ENCODE measurements at regions not wholly inside any gene's neighbourhood (a gene's known extent, or its start where the extent isn't known, plus 50 kb on each side); places are given as distances from the start of the nearest gene placed in this dataset.

DNA sequence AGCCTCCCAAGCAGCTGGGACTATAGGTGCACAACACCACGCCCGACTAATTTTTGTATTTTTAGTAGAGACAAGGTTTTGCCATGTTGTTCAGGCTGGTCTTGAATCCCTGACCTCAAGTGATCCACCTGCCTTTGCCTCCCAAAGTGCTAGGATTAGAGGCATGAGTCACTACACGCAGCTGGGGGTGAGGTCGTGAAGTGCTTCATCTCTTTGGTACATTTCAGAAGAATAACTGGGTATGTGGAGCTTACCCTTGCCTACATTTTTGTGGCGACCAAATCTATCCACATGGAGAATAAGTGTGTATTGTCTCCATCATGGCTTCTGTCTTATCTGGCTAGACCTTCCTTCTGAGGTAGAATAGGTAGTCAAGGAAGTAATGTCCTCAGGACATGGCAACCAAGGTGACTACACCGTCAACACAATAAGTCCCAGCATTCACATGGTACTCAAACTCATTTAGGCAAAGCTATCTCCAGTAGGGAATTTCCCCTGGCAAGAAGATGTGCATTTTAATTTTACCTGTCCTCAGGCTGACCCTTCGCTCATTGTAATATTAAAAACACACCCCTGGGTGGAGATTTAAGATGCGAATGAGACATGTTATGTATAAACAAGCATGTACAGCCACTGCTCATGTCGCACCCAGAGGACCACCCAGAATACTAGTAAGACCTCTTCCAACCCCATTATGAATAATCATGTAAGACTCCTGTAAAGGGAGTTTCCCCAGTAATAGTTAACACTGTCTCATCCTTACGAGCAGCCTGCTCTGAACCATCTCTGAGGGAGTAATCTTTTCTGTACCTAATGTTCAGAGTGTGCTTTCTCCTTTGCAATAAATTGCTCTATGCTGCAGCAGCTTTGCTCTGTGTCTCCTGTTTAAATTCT, 1173.2 kb downstream of the TAF11L14 start:
- Histone ChIP-seq H3K4me3 (no peak overlapping the region), H3K79me2 (replicated peaks; ENCODE audit: insufficient read depth) (no peaks in the 10 kb centered on the region), H3K4me2 (no peak overlapping the region), H2AFZ (no peak overlapping the region), H3K9me2 (ENCODE audit: insufficient read depth) (no peaks in the 10 kb centered on the region), H3K27me3 (ENCODE audit: insufficient read depth) (no peaks in the 10 kb centered on the region), H3F3A (replicated peaks; ENCODE audit: low read depth) (no peaks in the 10 kb centered on the region), H3K4me1 (ENCODE audit: insufficient read depth) (peaks cover 3% of the 10 kb centered on the region; the same call in 1 of the 2 replicates), H3K36me3 (ENCODE audit: insufficient read depth) (no peaks in the 10 kb centered on the region), H3K27ac (ENCODE audit: low read depth) (no peak overlapping the region), H4K20me1 (replicated peaks; ENCODE audit: insufficient read depth) (no peaks in the 10 kb centered on the region)
- Mint-ChIP-seq H3K27ac (no peak overlapping the region), H3K4me3 (no peak overlapping the region), H3K4me1 (peaks cover 7% of the 10 kb centered on the region; the same call in 2 of the 3 replicates), H3K27me3 (ENCODE audit: insufficient read depth, low read depth, poor library complexity) (no peaks in the 10 kb centered on the region), H3K9me3 (no peaks in the 10 kb centered on the region), H3K36me3 (ENCODE audit: low read depth) (no peaks in the 10 kb centered on the region)
- DNase-seq (ENCODE audit: low spot score) (no peak), ATAC-seq (no peak)
- TF ChIP-seq NANOG (IDR thresholded peaks at IDR 0.05; ENCODE audit: borderline replicate concordance) (no peak), ZNF114 (CRISPR knock-in tag; IDR thresholded peaks at IDR 0.05) (no peak), EZH2phosphoT487 (IDR thresholded peaks at IDR 0.05; ENCODE audit: unreplicated experiment) (no peak), ZNF331 (CRISPR knock-in tag; IDR thresholded peaks at IDR 0.05; ENCODE audit: low read depth) (no peak), EZH2 (IDR thresholded peaks at IDR 0.05; ENCODE audit: low read depth, unreplicated experiment) (no peak), JUNB (IDR thresholded peaks at IDR 0.05; ENCODE audit: unreplicated experiment) (no peak), CREB1 (CRISPR knock-in tag; IDR thresholded peaks at IDR 0.05; ENCODE audit: low read depth) (no peak), STAT1 (IDR thresholded peaks at IDR 0.05; ENCODE audit: unreplicated experiment) (no peak), POLR2AphosphoS5 (IDR thresholded peaks at IDR 0.05; ENCODE audit: low read depth) (no peak)
- TF ChIP-seq, protein P1, sequence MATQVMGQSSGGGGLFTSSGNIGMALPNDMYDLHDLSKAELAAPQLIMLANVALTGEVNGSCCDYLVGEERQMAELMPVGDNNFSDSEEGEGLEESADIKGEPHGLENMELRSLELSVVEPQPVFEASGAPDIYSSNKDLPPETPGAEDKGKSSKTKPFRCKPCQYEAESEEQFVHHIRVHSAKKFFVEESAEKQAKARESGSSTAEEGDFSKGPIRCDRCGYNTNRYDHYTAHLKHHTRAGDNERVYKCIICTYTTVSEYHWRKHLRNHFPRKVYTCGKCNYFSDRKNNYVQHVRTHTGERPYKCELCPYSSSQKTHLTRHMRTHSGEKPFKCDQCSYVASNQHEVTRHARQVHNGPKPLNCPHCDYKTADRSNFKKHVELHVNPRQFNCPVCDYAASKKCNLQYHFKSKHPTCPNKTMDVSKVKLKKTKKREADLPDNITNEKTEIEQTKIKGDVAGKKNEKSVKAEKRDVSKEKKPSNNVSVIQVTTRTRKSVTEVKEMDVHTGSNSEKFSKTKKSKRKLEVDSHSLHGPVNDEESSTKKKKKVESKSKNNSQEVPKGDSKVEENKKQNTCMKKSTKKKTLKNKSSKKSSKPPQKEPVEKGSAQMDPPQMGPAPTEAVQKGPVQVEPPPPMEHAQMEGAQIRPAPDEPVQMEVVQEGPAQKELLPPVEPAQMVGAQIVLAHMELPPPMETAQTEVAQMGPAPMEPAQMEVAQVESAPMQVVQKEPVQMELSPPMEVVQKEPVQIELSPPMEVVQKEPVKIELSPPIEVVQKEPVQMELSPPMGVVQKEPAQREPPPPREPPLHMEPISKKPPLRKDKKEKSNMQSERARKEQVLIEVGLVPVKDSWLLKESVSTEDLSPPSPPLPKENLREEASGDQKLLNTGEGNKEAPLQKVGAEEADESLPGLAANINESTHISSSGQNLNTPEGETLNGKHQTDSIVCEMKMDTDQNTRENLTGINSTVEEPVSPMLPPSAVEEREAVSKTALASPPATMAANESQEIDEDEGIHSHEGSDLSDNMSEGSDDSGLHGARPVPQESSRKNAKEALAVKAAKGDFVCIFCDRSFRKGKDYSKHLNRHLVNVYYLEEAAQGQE (IDR thresholded peaks at IDR 0.05; ENCODE audit: unreplicated experiment), result no peak
- TF ChIP-seq, protein P2, sequence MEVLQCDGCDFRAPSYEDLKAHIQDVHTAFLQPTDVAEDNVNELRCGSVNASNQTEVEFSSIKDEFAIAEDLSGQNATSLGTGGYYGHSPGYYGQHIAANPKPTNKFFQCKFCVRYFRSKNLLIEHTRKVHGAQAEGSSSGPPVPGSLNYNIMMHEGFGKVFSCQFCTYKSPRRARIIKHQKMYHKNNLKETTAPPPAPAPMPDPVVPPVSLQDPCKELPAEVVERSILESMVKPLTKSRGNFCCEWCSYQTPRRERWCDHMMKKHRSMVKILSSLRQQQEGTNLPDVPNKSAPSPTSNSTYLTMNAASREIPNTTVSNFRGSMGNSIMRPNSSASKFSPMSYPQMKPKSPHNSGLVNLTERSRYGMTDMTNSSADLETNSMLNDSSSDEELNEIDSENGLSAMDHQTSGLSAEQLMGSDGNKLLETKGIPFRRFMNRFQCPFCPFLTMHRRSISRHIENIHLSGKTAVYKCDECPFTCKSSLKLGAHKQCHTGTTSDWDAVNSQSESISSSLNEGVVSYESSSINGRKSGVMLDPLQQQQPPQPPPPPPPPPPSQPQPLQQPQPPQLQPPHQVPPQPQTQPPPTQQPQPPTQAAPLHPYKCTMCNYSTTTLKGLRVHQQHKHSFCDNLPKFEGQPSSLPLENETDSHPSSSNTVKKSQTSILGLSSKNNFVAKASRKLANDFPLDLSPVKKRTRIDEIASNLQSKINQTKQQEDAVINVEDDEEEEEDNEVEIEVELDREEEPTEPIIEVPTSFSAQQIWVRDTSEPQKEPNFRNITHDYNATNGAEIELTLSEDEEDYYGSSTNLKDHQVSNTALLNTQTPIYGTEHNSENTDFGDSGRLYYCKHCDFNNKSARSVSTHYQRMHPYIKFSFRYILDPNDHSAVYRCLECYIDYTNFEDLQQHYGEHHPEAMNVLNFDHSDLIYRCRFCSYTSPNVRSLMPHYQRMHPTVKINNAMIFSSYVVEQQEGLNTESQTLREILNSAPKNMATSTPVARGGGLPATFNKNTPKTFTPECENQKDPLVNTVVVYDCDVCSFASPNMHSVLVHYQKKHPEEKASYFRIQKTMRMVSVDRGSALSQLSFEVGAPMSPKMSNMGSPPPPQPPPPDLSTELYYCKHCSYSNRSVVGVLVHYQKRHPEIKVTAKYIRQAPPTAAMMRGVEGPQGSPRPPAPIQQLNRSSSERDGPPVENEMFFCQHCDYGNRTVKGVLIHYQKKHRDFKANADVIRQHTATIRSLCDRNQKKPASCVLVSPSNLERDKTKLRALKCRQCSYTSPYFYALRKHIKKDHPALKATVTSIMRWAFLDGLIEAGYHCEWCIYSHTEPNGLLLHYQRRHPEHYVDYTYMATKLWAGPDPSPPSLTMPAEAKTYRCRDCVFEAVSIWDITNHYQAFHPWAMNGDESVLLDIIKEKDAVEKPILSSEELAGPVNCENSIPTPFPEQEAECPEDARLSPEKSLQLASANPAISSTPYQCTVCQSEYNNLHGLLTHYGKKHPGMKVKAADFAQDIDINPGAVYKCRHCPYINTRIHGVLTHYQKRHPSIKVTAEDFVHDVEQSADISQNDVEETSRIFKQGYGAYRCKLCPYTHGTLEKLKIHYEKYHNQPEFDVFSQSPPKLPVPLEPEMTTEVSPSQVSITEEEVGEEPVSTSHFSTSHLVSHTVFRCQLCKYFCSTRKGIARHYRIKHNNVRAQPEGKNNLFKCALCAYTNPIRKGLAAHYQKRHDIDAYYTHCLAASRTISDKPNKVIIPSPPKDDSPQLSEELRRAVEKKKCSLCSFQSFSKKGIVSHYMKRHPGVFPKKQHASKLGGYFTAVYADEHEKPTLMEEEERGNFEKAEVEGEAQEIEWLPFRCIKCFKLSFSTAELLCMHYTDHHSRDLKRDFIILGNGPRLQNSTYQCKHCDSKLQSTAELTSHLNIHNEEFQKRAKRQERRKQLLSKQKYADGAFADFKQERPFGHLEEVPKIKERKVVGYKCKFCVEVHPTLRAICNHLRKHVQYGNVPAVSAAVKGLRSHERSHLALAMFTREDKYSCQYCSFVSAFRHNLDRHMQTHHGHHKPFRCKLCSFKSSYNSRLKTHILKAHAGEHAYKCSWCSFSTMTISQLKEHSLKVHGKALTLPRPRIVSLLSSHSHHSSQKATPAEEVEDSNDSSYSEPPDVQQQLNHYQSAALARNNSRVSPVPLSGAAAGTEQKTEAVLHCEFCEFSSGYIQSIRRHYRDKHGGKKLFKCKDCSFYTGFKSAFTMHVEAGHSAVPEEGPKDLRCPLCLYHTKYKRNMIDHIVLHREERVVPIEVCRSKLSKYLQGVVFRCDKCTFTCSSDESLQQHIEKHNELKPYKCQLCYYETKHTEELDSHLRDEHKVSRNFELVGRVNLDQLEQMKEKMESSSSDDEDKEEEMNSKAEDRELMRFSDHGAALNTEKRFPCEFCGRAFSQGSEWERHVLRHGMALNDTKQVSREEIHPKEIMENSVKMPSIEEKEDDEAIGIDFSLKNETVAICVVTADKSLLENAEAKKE (CRISPR knock-in tag; IDR thresholded peaks at IDR 0.05), result no peak
- TF ChIP-seq, protein P3, sequence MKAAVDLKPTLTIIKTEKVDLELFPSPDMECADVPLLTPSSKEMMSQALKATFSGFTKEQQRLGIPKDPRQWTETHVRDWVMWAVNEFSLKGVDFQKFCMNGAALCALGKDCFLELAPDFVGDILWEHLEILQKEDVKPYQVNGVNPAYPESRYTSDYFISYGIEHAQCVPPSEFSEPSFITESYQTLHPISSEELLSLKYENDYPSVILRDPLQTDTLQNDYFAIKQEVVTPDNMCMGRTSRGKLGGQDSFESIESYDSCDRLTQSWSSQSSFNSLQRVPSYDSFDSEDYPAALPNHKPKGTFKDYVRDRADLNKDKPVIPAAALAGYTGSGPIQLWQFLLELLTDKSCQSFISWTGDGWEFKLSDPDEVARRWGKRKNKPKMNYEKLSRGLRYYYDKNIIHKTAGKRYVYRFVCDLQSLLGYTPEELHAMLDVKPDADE (IDR thresholded peaks at IDR 0.05), result no peak
- TF ChIP-seq, protein P4, sequence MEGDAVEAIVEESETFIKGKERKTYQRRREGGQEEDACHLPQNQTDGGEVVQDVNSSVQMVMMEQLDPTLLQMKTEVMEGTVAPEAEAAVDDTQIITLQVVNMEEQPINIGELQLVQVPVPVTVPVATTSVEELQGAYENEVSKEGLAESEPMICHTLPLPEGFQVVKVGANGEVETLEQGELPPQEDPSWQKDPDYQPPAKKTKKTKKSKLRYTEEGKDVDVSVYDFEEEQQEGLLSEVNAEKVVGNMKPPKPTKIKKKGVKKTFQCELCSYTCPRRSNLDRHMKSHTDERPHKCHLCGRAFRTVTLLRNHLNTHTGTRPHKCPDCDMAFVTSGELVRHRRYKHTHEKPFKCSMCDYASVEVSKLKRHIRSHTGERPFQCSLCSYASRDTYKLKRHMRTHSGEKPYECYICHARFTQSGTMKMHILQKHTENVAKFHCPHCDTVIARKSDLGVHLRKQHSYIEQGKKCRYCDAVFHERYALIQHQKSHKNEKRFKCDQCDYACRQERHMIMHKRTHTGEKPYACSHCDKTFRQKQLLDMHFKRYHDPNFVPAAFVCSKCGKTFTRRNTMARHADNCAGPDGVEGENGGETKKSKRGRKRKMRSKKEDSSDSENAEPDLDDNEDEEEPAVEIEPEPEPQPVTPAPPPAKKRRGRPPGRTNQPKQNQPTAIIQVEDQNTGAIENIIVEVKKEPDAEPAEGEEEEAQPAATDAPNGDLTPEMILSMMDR (conservative IDR thresholded peaks at IDR 0.05; ENCODE audit: low read depth in 2 of 2), result no peak
